GM13977 (cell line): ENCODE measurements at regions not wholly inside any gene's neighbourhood (a gene's known extent, or its start where the extent isn't known, plus 50 kb on each side); places are given as distances from the start of the nearest gene placed in this dataset.
"Not testable (repeated sequence)": the region's sequence is repeated elsewhere in the genome, so short reads cannot be mapped to it uniquely, and the experiment has no call there.

Experiments
- DNase-seq: peaks from one replicate; pipeline ENCODE4 v3.0.0; 2012; ENCODE audit warnings: low spot score
- in situ Hi-C: fragments of 300-500 bp; cut with MboI; formaldehyde crosslinking; loops from one replicate; pipeline ENCODE4 v1.12.0; 2022; ENCODE audit warnings: low sequenced_read_pairs, low pct_unique_long_range_greater_than_20kb, mixed read lengths, inconsistent platforms; ENCODE audit not compliant: unreplicated experiment
- TF ChIP-seq, protein P1 (sequence below): IDR thresholded peaks from 2 replicates; pipeline ENCODE4 v1.5.1; 2012; ENCODE audit warnings: mild to moderate bottlenecking, control low read depth; ENCODE audit not compliant: insufficient read depth; ENCODE audit errors: extremely low read depth, missing control alignments

DNA sequence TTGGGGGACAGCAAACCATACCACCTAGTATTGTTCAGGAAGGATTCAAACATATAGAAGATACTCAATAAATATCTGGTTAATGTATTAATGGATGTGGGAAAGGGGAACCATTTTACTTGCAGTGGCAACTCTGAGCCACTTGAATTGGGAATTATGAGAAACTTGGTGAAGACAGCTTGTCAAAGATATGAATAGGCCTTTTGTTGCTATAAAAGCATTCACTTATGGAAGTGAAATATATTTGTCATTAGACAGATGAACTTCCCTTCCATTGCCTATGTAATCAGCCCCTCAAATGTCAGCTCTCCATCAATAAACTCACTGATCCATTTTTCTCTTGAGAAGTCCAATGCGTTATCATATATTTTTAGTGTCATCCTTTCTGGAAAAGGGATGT lies 56.1 kb downstream of the GPR85 start:
- TF ChIP-seq, protein P1, sequence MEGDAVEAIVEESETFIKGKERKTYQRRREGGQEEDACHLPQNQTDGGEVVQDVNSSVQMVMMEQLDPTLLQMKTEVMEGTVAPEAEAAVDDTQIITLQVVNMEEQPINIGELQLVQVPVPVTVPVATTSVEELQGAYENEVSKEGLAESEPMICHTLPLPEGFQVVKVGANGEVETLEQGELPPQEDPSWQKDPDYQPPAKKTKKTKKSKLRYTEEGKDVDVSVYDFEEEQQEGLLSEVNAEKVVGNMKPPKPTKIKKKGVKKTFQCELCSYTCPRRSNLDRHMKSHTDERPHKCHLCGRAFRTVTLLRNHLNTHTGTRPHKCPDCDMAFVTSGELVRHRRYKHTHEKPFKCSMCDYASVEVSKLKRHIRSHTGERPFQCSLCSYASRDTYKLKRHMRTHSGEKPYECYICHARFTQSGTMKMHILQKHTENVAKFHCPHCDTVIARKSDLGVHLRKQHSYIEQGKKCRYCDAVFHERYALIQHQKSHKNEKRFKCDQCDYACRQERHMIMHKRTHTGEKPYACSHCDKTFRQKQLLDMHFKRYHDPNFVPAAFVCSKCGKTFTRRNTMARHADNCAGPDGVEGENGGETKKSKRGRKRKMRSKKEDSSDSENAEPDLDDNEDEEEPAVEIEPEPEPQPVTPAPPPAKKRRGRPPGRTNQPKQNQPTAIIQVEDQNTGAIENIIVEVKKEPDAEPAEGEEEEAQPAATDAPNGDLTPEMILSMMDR, result no peak
- DNase-seq, result no peak
- in situ Hi-C loops, result no loop called here

DNA sequence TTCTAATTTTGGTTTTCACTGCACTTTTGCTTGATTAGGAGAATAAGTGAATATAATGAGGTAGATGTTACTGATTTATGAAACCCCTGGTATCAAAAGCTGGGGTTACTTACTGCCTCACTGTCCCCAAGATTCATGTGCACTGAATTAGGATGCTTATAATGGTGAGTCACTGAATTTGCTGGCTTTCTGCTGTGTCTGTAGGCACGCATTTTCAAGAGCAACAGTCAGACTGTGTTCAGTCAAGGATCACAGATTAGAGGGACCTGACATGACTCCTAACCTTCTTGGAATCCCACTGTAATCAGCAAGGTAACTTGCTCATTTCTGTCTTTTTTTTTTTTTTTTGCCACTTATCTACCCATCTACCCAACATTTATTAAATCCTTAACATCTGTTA lies 59.7 kb downstream of the GPR85 start:
- DNase-seq, result no peak
- TF ChIP-seq, protein P1, result no peak
- in situ Hi-C loops, result no loop called here

DNA sequence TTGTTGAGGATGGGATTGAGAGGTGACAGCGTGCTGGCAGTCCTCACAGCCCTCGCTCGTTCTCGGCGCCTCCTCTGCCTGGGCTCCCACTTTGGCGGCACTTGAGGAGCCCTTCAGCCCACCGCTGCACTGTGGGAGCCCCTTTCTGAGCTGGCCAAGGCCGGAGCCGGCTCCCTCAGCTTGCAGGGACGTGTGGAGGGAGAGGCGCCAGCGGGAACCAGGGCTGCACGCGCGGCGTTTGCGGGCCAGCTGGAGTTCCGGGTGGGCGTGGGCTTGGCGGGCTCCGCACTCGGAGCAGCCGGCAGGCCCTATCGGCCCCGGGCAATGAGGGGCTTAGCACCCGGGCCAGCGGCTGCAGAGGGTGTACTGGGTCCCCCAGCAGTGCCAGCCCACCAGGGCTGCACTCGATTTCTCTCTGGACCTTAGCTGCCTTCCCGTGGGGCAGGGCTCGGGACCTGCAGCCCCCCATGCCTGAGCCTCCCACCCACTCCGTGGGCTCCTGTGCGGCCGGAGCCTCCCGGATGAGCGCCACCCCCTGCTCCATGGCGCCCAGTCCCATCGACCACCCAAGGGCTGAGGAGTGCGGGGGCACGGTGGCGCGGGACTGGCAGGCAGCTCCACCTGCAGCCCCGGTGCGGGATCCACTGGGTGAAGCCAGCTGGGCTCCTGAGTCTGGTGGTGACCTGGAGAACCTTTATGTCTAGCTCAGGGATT lies 69.3 kb downstream of the GPR85 start:
- DNase-seq, in situ Hi-C loops: not testable (repeated sequence)

DNA sequence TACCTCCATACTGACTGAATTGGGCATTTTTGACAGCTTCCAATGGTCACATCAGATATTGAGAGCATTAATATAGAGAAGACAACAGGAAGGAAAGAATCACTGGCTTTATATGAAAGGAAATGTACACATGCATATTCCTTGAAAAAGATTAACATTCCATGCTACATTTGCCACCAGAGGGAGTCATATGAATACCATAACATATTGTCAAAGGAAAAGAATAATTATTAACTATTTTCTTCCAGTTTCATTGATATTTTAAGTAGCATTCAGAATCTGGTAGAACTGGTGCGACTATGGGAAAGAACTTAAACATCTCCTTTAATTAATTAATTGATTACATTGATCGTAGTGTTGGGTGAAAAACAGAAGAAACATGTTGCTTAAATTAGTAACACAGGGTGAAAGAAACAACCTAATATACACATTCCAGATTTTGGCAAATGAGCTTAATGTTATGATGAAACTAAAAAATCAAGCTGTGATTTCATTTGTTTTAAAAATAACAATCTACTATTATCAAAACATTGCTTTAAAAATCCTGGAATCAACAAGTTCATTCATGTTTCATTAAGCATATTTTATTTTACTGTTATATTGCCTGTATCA lies 71.5 kb downstream of the GPR85 start:
- no peak for DNase-seq
- in situ Hi-C loops, result no loop called here

DNA sequence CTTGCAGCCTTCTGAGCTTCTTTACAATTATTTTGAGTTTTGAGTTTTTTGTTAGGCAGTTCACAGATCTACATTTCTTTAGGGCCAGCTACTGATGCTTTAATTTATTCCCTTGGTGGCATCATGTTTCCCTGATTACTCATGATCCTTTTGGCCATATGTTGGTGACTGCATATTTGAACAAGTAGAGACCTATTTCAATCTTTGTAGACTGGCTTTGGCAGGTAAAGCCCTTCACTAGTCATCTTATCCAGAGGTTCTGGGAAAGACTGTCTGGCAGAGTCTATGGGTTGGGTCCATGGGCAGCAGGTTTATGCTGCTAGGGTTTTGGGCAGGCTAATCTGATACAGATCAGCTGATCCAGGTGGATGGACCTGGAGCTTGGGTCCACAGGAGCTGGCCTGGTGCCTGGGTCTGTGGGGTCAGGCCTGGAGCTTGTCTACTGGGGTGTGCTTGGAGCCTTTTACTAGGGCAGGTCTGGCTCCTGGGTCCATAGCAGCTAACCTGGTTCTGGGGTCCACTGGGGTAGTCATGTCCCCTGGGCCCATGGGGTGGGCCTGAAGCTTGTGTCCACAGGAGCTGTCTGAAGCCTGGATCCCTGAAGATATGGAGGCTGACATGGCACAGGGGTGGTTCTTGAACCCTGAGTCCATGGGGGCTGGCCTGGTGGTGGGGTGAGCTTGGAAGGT lies 72.7 kb downstream of the GPR85 start:
- DNase-seq, result no peak
- TF ChIP-seq, protein P1, result no peak
- in situ Hi-C loops, result no loop called here

More for the DNA sequence above, 71.5 kb downstream of the GPR85 start:
- TF ChIP-seq, protein P1, result peak; percentile 38

DNA sequence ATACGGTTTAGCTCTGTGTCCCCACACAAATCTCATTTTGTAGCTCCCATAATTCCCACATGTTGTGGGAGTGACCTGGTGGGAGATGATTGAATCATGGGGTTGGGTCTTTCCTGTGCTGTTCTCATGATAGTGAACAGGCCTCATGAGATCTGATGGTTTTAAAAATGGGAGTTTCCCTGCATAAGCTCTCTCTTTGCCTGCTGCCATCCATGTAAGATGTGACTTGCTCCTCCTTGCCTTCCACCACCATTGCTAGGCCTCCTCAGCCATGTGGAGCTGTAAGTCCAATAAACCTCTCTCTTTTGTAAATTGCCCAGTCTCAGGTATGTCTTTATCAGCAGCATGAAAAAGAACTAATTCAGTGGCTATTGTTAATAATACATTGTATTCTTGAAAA lies 73.8 kb downstream of the GPR85 start:
- in situ Hi-C loops, DNase-seq: not testable (repeated sequence)

DNA sequence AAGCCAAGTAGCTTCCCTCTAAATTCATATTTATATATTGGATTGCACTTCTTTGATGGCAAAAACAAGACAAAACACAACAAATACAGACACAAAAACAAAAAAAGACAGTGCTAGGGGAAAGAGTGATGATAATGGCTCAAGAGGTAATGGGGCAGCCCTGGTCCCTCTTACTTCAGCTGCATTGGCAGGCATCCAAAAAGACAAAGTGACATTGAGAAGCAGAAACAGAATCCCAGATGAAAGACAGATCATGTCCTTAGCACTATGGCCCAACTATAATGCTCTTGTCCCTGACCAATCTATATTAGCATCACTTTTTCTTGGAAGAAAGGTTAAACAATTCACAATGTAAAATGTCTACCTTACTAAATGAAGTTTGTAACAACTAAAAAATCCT lies 76.2 kb downstream of the GPR85 start:
- TF ChIP-seq, protein P1, result no peak
- DNase-seq, result no peak
- in situ Hi-C loops, result no loop called here
